Testis (tissue), 2 donors: ENCODE measurements at regions not wholly inside any gene's neighbourhood (a gene's known extent, or its start where the extent isn't known, plus 50 kb on each side); places are given as distances from the start of the nearest gene placed in this dataset.

ENCODE experiments used
- POLR2A ChIP-seq: fragments of 450-650 bp; IDR thresholded peaks from one replicate; pipeline ENCODE4 v1.6.1; 2017; ENCODE audit warnings: antibody characterized with exemption, mild to moderate bottlenecking, moderate library complexity
- TF ChIP-seq, protein P1 (sequence below), 3 experiments: fragments of 450-650 bp in 2 of 3; fragments of 200-600 bp in 1 of 3; sonication (generic) in 1 of 3; IDR thresholded peaks; one replicate each; pipeline ENCODE4 v1.5.1; 2016 to 2019; ENCODE audit warnings: antibody characterized with exemption in 3 of 3, mild to moderate bottlenecking in 2 of 3, moderate library complexity in 1 of 3

DNA sequence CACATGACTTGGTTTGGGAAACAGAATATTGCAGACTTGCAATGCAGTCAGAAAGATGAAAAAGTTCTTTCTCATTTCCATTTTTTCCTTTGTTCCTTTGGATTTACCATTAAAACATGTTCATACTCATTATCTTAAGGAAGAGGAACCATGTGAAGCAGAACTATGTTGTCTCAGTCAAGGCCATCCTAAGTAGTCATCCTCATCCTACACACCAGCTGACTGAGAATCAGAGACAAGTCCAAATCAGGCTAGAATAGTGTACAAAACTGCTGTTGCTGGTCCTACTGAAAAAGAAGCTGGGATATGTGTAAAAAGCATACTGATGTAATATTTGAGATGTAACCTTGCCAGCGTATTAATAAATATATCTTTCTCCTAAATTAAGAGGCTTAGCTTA is 433.4 kb downstream of the SLITRK5 start:
- TF ChIP-seq, protein P1, sequence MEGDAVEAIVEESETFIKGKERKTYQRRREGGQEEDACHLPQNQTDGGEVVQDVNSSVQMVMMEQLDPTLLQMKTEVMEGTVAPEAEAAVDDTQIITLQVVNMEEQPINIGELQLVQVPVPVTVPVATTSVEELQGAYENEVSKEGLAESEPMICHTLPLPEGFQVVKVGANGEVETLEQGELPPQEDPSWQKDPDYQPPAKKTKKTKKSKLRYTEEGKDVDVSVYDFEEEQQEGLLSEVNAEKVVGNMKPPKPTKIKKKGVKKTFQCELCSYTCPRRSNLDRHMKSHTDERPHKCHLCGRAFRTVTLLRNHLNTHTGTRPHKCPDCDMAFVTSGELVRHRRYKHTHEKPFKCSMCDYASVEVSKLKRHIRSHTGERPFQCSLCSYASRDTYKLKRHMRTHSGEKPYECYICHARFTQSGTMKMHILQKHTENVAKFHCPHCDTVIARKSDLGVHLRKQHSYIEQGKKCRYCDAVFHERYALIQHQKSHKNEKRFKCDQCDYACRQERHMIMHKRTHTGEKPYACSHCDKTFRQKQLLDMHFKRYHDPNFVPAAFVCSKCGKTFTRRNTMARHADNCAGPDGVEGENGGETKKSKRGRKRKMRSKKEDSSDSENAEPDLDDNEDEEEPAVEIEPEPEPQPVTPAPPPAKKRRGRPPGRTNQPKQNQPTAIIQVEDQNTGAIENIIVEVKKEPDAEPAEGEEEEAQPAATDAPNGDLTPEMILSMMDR (IDR thresholded peaks at IDR 0.05): no peak
- no peak for TF ChIP-seq POLR2A
